GM12872 (cell line): ENCODE measurements at regions not wholly inside any gene's neighbourhood (a gene's known extent, or its start where the extent isn't known, plus 50 kb on each side); places are given as distances from the start of the nearest gene placed in this dataset.

ENCODE experiments used
- CTCF ChIP-seq: IDR thresholded peaks from 3 replicates; pipeline ENCODE4 v1.5.1; 2011; ENCODE audit warnings: low read depth, mild to moderate bottlenecking, low read length, moderate library complexity; ENCODE audit not compliant: insufficient read depth

- TF ChIP-seq CTCF: no peak
Observed at GRCh38 chr3:66889750-66890494, 108.2 kb upstream of the KBTBD8 start.

GRCh38 chr3:66898155-66898554 is 100.0 kb upstream of the KBTBD8 start:
- no peak for TF ChIP-seq CTCF

- no peak for TF ChIP-seq CTCF
Observed at GRCh38 chr3:66904336-66904735, 93.8 kb upstream of the KBTBD8 start.

GRCh38 chr3:66904831-66905493 is 93.1 kb upstream of the KBTBD8 start:
- TF ChIP-seq CTCF: no peak

- no peak for TF ChIP-seq CTCF
Observed at GRCh38 chr3:66907136-66907535, 91.0 kb upstream of the KBTBD8 start.

GRCh38 chr3:66910266-66911055 is 87.6 kb upstream of the KBTBD8 start:
- no peak for TF ChIP-seq CTCF

GRCh38 chr3:66912306-66912705 is 85.8 kb upstream of the KBTBD8 start:
- TF ChIP-seq CTCF: no peak
